ENCODE measurements at regions not wholly inside any gene's neighbourhood (a gene's known extent, or its start where the extent isn't known, plus 50 kb on each side); places are given as distances from the start of the nearest gene placed in this dataset.

GRCh38 chr3:89690646-89691045 is 583.2 kb downstream of the EPHA3 start:
- WGBS (ENCODE audit: insufficient coverage, low coverage, low lambda C conversion rate, missing lambda C conversion rate): 26% methylated on average over 2 of the region's 2 CpGs
- no peak for DNase-seq
- no peaks in the 10 kb centered on the region for H3K27me3 ChIP-seq

GRCh38 chr3:89692601-89693000 is 585.2 kb downstream of the EPHA3 start:
- H3K4me1 ChIP-seq: no peaks in the 10 kb centered on the region
- DNase-seq (no peak), ATAC-seq (no peak)
- WGBS (ENCODE audit: insufficient coverage, low coverage, low lambda C conversion rate, missing lambda C conversion rate): 12% methylated on average over 1 of the region's 1 CpG
- TF ChIP-seq POLR2A (IDR thresholded peaks at IDR 0.05) (no peak), CTCF (IDR thresholded peaks at IDR 0.05) (no peak)
- no peaks in the 10 kb centered on the region for H3K9me3 ChIP-seq
- H3K27me3 ChIP-seq: no peaks in the 10 kb centered on the region
- H3K36me3 ChIP-seq: no peaks in the 10 kb centered on the region
- no peak overlapping the region for H3K4me3 ChIP-seq
- intact Hi-C loops (cut with DNase I): no loop called here
- no peak overlapping the region for H3K27ac ChIP-seq

More at GRCh38 chr3:89690646-89691045, 583.2 kb downstream of the EPHA3 start:
- Histone ChIP-seq H3K36me3 (no peaks in the 10 kb centered on the region), H3K4me3 (no peak overlapping the region), H3K4me1 (no peaks in the 10 kb centered on the region), H3K27ac (no peak overlapping the region), H3K9me3 (no peaks in the 10 kb centered on the region)
- ATAC-seq: no peak
- intact Hi-C loops (cut with DNase I): no loop called here
- TF ChIP-seq POLR2A (IDR thresholded peaks at IDR 0.05) (no peak), CTCF (IDR thresholded peaks at IDR 0.05) (no peak)

- no peaks in the 10 kb centered on the region for H3K4me1 ChIP-seq
- intact Hi-C loops (cut with DNase I): no loop called here
- H3K27ac ChIP-seq: no peak overlapping the region
- no peak for TF ChIP-seq POLR2A (IDR thresholded peaks at IDR 0.05)
- TF ChIP-seq CTCF (IDR thresholded peaks at IDR 0.05): no peak
- DNase-seq (no peak), ATAC-seq (no peak)
- no peak overlapping the region for H3K4me3 ChIP-seq
- no peaks in the 10 kb centered on the region for H3K9me3 ChIP-seq
- WGBS (ENCODE audit: insufficient coverage, low coverage, low lambda C conversion rate, missing lambda C conversion rate): 51% methylated on average over 7 of the region's 7 CpGs
- H3K27me3 ChIP-seq: no peaks in the 10 kb centered on the region
- no peaks in the 10 kb centered on the region for H3K36me3 ChIP-seq
Observed at GRCh38 chr3:89697321-89697916, 590.0 kb downstream of the EPHA3 start.

GRCh38 chr3:89698208-89698830 is 590.9 kb downstream of the EPHA3 start:
- H3K9me3 ChIP-seq: no peaks in the 10 kb centered on the region
- WGBS (ENCODE audit: insufficient coverage, low coverage, low lambda C conversion rate, missing lambda C conversion rate): 69% methylated on average over 3 of the region's 3 CpGs
- no peak for TF ChIP-seq POLR2A (IDR thresholded peaks at IDR 0.05)
- no peak for TF ChIP-seq CTCF (IDR thresholded peaks at IDR 0.05)
- H3K4me3 ChIP-seq: no peak overlapping the region
- no peak overlapping the region for H3K27ac ChIP-seq
- ATAC-seq (no peak), DNase-seq (no peak)
- no peaks in the 10 kb centered on the region for H3K4me1 ChIP-seq
- intact Hi-C loops (cut with DNase I): no loop called here
- H3K36me3 ChIP-seq: no peaks in the 10 kb centered on the region
- no peaks in the 10 kb centered on the region for H3K27me3 ChIP-seq
